Duodenal mucosa (tissue), 2 donors: ENCODE measurements at regions not wholly inside any gene's neighbourhood (a gene's known extent, or its start where the extent isn't known, plus 50 kb on each side); places are given as distances from the start of the nearest gene placed in this dataset.
"Not testable (repeated sequence)": the region's sequence is repeated elsewhere in the genome, so short reads cannot be mapped to it uniquely, and the experiment has no call there.

Experiments used
- H3K27ac ChIP-seq: one replicate; pipeline ENCODE4 v1.7.0; 2013; ENCODE audit warnings: low read depth, low read length
- H3K27me3 ChIP-seq, 2 donors: one replicate each; pipeline ENCODE4 v1.7.0; 2013; ENCODE audit warnings: low read length in 2 of 2, control low read depth in 1 of 2; ENCODE audit not compliant: insufficient read depth in 2 of 2, control insufficient read depth in 1 of 2
- H3K36me3 ChIP-seq, 2 donors: one replicate each; pipeline ENCODE4 v1.7.0; 2013; ENCODE audit warnings: low read length in 2 of 2, control low read depth in 1 of 2; ENCODE audit not compliant: insufficient read depth in 2 of 2, control insufficient read depth in 1 of 2
- H3K4me1 ChIP-seq, 2 donors: one replicate each; pipeline ENCODE4 v1.7.0; 2013; ENCODE audit warnings: low read length in 2 of 2, control low read depth in 1 of 2; ENCODE audit not compliant: insufficient read depth in 2 of 2, control insufficient read depth in 1 of 2
- H3K4me3 ChIP-seq, 2 donors: one replicate each; pipeline ENCODE4 v1.7.0; 2013; ENCODE audit warnings: low read length in 2 of 2, low read depth in 1 of 2
- H3K9ac ChIP-seq, 2 donors: one replicate each; pipeline ENCODE4 v1.7.0; 2013; ENCODE audit warnings: low read length in 2 of 2, low read depth in 1 of 2
- H3K9me3 ChIP-seq, 2 donors: one replicate each; pipeline ENCODE4 v1.7.0; 2013; ENCODE audit warnings: low read length in 2 of 2, control low read depth in 1 of 2; ENCODE audit not compliant: control insufficient read depth in 1 of 2

GRCh38 chr6:115487331-115487730, 573.4 kb downstream of the FRK start:
- no peaks in the 10 kb centered on the region for H3K27me3 ChIP-seq
- H3K9me3 ChIP-seq, result no peaks in the 10 kb centered on the region
- H3K27ac ChIP-seq, result no peak overlapping the region
- no peak overlapping the region for H3K9ac ChIP-seq
- H3K4me3 ChIP-seq, result no peak overlapping the region
- H3K4me1 ChIP-seq, result no peaks in the 10 kb centered on the region
- H3K36me3 ChIP-seq, result no peaks in the 10 kb centered on the region

GRCh38 chr6:115485400-115485799, 575.3 kb downstream of the FRK start:
- Histone ChIP-seq H3K4me1 (no peaks in the 10 kb centered on the region), H3K27ac (no peak overlapping the region), H3K9me3 (peaks cover 0 to 2% of the 10 kb centered on the region in 2 donors), H3K27me3 (no peaks in the 10 kb centered on the region), H3K9ac (no peak overlapping the region), H3K4me3 (no peak overlapping the region), H3K36me3 (no peaks in the 10 kb centered on the region)

DNA sequence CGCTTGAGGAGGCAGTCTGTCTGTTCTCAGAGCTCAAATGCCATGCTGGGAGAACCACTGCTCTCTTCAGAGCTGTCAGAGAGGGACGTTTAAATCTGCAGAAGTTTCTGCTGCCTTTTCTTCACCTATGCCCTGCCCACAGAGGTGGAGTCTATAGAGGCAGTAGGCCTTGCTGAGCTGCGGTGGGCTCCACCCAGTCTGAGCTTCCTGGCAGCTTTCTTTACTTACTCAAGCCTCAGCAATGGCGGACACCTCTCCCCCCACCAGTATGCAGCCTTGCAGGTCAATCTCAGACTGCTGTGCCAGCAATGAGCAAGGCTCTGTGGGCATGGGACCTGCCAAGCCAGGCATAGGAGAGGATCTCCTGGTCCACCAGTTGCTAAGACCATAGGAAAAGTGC, 580.1 kb downstream of the FRK start:
- not testable (repeated sequence) for H3K27ac ChIP-seq, H3K4me1 ChIP-seq, H3K27me3 ChIP-seq, H3K9me3 ChIP-seq, H3K36me3 ChIP-seq, H3K4me3 ChIP-seq, H3K9ac ChIP-seq

DNA sequence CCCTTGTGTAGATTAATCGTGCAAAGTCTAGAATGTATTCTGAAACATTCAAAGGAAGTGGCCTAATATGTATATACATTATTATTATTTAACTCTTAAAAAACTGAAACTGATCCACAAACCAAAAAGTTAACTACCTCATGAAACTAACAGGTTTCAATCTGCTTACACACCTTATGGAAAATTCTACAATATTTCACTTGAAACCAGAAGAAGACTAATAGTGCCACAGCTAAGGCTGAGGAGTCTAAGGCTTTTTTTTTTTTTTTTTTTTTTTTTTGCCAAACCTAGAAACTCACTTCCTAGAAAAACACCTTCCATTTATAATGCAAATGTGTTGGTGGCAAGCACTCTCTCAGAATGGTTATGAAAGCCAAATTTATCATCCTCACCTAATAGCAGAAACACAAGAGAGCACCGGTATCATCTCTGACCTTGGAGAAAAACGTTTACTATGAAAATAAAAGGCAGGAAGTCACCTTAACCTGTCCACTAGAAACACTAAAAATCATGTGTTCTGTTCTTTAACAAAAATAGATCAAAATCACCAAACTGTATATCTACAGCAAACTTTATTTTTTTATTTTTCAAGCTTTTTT, 586.1 kb downstream of the FRK start:
- no peaks in the 10 kb centered on the region for H3K36me3 ChIP-seq
- H3K27me3 ChIP-seq, result no peaks in the 10 kb centered on the region
- no peak overlapping the region for H3K27ac ChIP-seq
- H3K4me3 ChIP-seq, result no peak overlapping the region
- no peak overlapping the region for H3K9ac ChIP-seq
- H3K9me3 ChIP-seq, result no peaks in the 10 kb centered on the region
- H3K4me1 ChIP-seq, result no peaks in the 10 kb centered on the region

GRCh38 chr6:115468272-115469005, 592.3 kb downstream of the FRK start:
- no peaks in the 10 kb centered on the region for H3K27me3 ChIP-seq
- no peak overlapping the region for H3K9ac ChIP-seq

DNA sequence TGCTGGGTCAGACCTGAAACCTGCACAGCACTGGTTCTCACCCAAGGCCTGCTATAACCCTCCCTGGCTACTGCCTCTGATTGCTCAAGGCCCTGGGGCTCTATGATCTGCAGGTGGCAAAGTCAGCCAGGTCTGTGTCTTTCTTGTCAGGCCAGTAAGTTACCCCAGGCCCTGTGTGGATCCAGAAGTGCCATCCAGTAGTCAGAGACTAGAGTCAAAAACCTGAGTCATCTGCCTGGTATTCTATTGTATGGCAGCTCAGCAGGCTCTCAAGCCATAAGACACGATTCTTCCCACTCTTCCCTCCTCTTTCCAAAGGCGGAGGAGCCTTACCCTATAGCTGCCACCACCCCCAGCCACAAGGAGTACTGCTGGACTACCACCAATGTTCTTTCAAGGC, 593.0 kb downstream of the FRK start:
- Histone ChIP-seq H3K9me3 (no peaks in the 10 kb centered on the region), H3K4me1 (no peaks in the 10 kb centered on the region), H3K27me3 (no peaks in the 10 kb centered on the region), H3K4me3 (no peak overlapping the region), H3K27ac (no peak overlapping the region), H3K36me3 (no peaks in the 10 kb centered on the region), H3K9ac (no peak overlapping the region)

More at GRCh38 chr6:115468272-115469005, 592.3 kb downstream of the FRK start:
- Histone ChIP-seq H3K4me3 (no peak overlapping the region), H3K36me3 (no peaks in the 10 kb centered on the region), H3K27ac (no peak overlapping the region), H3K9me3 (no peaks in the 10 kb centered on the region), H3K4me1 (no peaks in the 10 kb centered on the region)

DNA sequence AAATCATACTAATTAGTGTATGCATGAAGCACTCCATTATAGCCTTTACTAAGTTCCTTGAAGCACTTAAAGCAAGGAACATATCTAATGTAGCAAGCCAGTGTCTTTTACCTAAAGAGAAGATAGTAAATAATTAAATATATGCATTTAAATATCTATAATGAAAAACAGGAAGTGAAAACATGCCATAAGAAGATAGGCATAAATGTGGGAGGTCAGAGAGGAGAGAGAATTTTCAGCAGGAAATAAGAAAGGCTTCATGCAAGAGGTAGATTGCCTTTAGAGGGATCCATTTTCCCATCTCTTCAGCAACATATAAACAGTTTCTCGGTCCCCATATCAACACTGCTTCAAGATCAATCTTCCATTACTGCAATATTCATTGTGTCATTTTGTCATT, 599.8 kb downstream of the FRK start:
- H3K9me3 ChIP-seq, result no peaks in the 10 kb centered on the region
- no peaks in the 10 kb centered on the region for H3K27me3 ChIP-seq
- H3K27ac ChIP-seq, result no peak overlapping the region
- no peak overlapping the region for H3K4me3 ChIP-seq
- H3K36me3 ChIP-seq, result no peaks in the 10 kb centered on the region
- no peak overlapping the region for H3K9ac ChIP-seq
- H3K4me1 ChIP-seq, result no peaks in the 10 kb centered on the region

- Histone ChIP-seq H3K27ac (no peak overlapping the region), H3K4me1 (no peaks in the 10 kb centered on the region), H3K4me3 (no peak overlapping the region)
These were observed 603.8 kb downstream of the FRK start for GRCh38 chr6:115456848-115457247.

DNA sequence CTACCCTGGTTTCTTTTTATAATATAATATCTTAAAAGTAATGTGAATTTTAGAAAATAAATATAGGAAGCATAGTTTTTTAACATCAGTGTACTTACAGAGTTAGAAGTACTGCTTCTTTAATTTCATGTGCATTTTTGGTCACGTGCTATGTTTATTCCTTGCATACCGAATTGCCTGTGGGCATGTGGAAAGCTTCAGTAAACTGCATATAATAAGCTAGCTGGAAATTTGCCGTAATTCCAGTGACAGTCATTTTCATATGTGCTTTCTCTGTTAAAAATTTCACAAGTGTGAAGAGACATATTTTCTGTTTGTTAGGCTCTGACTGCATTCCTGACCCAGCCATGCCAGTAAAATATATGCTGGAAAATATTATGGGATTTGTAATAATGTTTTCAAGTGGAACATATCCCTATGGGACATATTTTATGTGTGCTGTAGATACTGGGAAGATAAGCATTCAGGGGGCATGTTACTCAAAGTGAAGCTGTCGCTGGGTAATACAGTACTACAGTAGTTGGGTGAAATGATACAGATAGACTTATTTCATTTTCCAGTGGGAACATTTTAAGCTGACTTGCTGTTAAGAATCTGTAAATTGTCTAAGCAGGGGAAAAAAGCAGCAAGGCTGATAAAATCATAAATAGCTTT, 616.7 kb downstream of the FRK start:
- H3K9ac ChIP-seq, result no peak overlapping the region
- no peaks in the 10 kb centered on the region for H3K27me3 ChIP-seq
- H3K4me3 ChIP-seq, result no peak overlapping the region
- H3K36me3 ChIP-seq, result no peaks in the 10 kb centered on the region
- H3K4me1 ChIP-seq, result no peaks in the 10 kb centered on the region
- H3K27ac ChIP-seq, result no peak overlapping the region
- H3K9me3 ChIP-seq, result no peaks in the 10 kb centered on the region

More at GRCh38 chr6:115456848-115457247, 603.8 kb downstream of the FRK start:
- no peaks in the 10 kb centered on the region for H3K36me3 ChIP-seq
- no peaks in the 10 kb centered on the region for H3K9me3 ChIP-seq
- no peaks in the 10 kb centered on the region for H3K27me3 ChIP-seq
- H3K9ac ChIP-seq, result no peak overlapping the region

- Histone ChIP-seq H3K4me3 (no peak overlapping the region), H3K4me1 (no peaks in the 10 kb centered on the region), H3K9ac (no peak overlapping the region), H3K36me3 (no peaks in the 10 kb centered on the region), H3K27ac (no peak overlapping the region), H3K27me3 (no peaks in the 10 kb centered on the region), H3K9me3 (no peaks in the 10 kb centered on the region)
These were observed 618.4 kb downstream of the FRK start for GRCh38 chr6:115442323-115442722.
